Tibial nerve (tissue), 4 donors: ENCODE measurements at regions not wholly inside any gene's neighbourhood (a gene's known extent, or its start where the extent isn't known, plus 50 kb on each side); places are given as distances from the start of the nearest gene placed in this dataset.

Experiments used
- CTCF ChIP-seq, 5 experiments: fragments of 200-600 bp in 3 of 5; fragments of 450-650 bp in 2 of 5; sonication (generic) in 3 of 5; IDR thresholded peaks; one replicate each; pipeline ENCODE4 v1.5.1; 2016 to 2019; ENCODE audit warnings: antibody characterized with exemption in 5 of 5, mild to moderate bottlenecking in 3 of 5, moderate library complexity in 2 of 5
- EP300 ChIP-seq, 2 donors: sonication (generic); formaldehyde crosslinking; IDR thresholded peaks; one replicate each; pipeline ENCODE4 v1.6.1; 2017; ENCODE audit warnings: antibody characterized with exemption in 2 of 2, mild to moderate bottlenecking in 1 of 2
- POLR2A ChIP-seq, 2 donors: fragments of 450-650 bp; IDR thresholded peaks; one replicate each; pipeline ENCODE4 v1.6.1; 2017; ENCODE audit warnings: antibody characterized with exemption in 2 of 2, mild to moderate bottlenecking in 2 of 2, moderate library complexity in 2 of 2

- no peak for TF ChIP-seq POLR2A (IDR thresholded peaks at IDR 0.05)
- no peak for TF ChIP-seq CTCF (IDR thresholded peaks at IDR 0.05)
- TF ChIP-seq EP300 (IDR thresholded peaks at IDR 0.05): no peak
Observed at GRCh38 chr20:55175081-55175480, 699.7 kb downstream of the DOK5 start.
